ENCODE measurements at regions not wholly inside any gene's neighbourhood (a gene's known extent, or its start where the extent isn't known, plus 50 kb on each side); places are given as distances from the start of the nearest gene placed in this dataset.

DNA sequence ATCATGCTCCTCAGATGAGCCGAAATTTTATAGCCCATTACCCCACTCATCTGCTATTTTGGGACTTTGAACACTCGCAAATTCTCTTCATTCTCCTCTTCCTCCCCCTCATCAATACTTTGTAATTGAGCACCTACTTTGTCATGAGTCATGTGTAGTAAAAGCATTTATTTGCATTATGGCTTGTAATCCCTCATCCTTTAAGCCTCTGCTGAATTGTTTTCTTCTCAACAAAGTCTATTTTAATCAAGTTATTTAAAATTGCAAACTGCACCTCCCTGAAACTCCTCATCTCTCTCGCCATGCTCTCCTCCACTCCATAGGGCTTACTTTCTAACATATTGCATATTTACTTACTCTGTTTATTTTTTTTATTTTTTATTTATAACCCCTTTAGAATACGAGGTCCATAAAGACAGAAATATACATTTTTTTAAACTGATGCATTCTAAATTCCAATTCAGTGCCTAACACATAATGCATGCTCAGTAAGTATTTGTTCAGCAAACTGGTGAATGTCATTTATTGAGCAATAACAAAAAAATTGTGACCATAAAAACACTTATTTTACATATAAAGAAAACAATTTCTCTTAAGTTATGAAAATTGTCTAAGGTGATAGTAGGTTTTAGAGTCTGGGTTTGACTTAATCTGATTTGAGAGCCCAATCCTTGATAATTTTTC is 161.7 kb downstream of the FASLG start:
- intact Hi-C loops (cut with DNase I) = no loop called here
- ATAC-seq (ENCODE audit: low FRiP score) = no peak
- H3K36me3 ChIP-seq (ENCODE audit: control insufficient read depth in 1 of 2, insufficient read depth in 2 of 2, low read length in 1 of 2) = no peaks in the 10 kb centered on the region
- H3K4me3 ChIP-seq (ENCODE audit: low read length in 2 of 2) = no peak overlapping the region
- peaks cover 0 to 2% of the 10 kb centered on the region in 2 donors for H3K4me1 ChIP-seq (ENCODE audit: control insufficient read depth in 1 of 2, insufficient read depth in 2 of 2, low read length in 2 of 2)
- no peaks in the 10 kb centered on the region for H3K27me3 ChIP-seq (ENCODE audit: control insufficient read depth in 1 of 2, insufficient read depth in 2 of 2, low read length in 1 of 2)
- 85 to 89% methylated on average over 4 of the region's 4 CpGs for WGBS, 2 donors
- DNase-seq = no peak
- no peak overlapping the region for H3K27ac ChIP-seq (ENCODE audit: low read depth in 1 of 2, low read length in 2 of 2)
- H3K9me3 ChIP-seq (ENCODE audit: control insufficient read depth, low read length) = no peaks in the 10 kb centered on the region

DNA sequence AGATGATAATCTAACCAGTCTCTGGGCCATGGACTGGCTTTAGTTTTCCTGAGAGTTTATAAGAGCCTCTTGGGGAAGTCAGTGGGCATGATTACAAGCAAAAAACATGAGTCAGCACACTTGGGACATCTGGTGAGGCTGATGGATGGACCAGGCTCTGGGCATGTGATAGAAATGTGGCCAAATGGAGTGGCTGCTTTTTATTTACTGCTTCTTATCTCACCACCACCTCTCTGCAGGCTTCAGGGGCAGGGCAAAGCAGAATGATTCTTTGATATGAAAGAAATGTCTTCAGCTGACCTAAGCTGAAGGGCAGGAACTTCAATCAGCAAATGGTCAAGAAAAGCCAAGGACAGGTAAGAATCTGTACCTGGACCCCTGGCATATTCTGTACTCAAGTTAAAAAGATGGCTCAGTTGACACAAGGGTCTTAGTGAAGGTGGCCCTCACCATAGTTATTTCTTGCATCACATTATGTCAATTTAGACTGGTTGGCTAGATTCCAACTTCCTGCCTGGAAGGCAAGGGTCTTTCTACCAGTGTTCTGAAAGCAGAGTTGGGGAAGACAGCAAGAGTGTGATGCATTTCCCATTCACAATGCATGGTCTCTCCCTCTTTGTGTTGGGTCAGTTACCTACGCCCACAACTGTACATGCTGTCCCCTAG is 162.8 kb downstream of the FASLG start:
- peaks cover 2% of the 10 kb centered on the region in 2 donors for H3K4me1 ChIP-seq (ENCODE audit: control insufficient read depth in 1 of 2, insufficient read depth in 2 of 2, low read length in 2 of 2)
- H3K9me3 ChIP-seq (ENCODE audit: control insufficient read depth, low read length) = no peaks in the 10 kb centered on the region
- intact Hi-C loops (cut with DNase I) = no loop called here
- H3K4me3 ChIP-seq (ENCODE audit: low read length in 2 of 2) = no peak overlapping the region
- no peak for DNase-seq
- H3K27me3 ChIP-seq (ENCODE audit: control insufficient read depth in 1 of 2, insufficient read depth in 2 of 2, low read length in 1 of 2) = no peaks in the 10 kb centered on the region
- H3K36me3 ChIP-seq (ENCODE audit: control insufficient read depth in 1 of 2, insufficient read depth in 2 of 2, low read length in 1 of 2) = no peaks in the 10 kb centered on the region
- no peak for ATAC-seq (ENCODE audit: low FRiP score)
- no peak overlapping the region for H3K27ac ChIP-seq (ENCODE audit: low read depth in 1 of 2, low read length in 2 of 2)
- WGBS, 2 donors = 94 to 95% methylated on average over 1 of the region's 1 CpG

DNA sequence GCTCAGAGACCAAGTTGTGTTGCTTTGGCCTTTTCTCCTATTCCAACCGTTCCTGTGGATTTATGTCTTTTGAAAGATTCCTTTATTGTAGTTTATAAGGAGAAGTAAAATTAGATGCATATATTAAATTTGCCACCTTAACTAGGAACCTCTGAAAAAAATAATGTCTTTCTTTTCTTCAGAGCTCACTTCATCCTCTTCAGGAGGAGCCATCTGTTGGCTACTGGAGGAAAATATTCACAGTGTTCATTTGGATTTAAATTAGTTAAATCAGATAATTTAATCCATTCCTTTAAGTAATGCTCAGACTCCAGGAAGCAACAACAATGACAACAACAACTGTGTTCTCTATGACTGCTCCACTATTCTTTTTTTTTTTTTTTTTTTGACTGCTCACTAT is 164.0 kb downstream of the FASLG start:
- intact Hi-C loops (cut with DNase I) = no loop called here
- WGBS, 2 donors = 68 to 79% methylated on average over 1 of the region's 1 CpG
- peaks cover 2% of the 10 kb centered on the region in 2 donors for H3K4me1 ChIP-seq (ENCODE audit: control insufficient read depth in 1 of 2, insufficient read depth in 2 of 2, low read length in 2 of 2)

DNA sequence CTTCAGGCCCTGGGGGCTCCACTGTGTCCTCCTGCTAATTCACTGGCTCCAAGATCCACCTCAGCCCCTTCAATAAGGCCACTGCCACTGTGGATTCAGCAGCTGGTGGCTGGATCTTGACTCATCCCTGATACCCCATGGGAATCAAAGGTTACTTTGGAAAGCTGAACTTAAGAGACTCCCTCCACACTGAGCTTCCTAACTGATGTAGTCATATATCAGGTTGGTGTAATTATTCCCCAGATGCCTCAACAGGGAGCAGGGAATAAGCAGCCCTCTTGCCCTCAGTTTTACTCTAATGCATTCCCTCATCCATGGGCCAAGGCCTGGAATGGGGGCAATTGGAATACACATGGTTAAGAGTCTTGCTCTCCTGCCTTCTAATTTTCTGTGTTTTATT is 164.6 kb downstream of the FASLG start:
- Histone ChIP-seq H3K4me3 (ENCODE audit: low read length in 2 of 2) (no peak overlapping the region), H3K27ac (ENCODE audit: low read depth in 1 of 2, low read length in 2 of 2) (no peak overlapping the region), H3K4me1 (ENCODE audit: control insufficient read depth in 1 of 2, insufficient read depth in 2 of 2, low read length in 2 of 2) (peaks cover 0 to 2% of the 10 kb centered on the region in 2 donors), H3K9me3 (ENCODE audit: control insufficient read depth, low read length) (no peaks in the 10 kb centered on the region), H3K27me3 (ENCODE audit: control insufficient read depth in 1 of 2, insufficient read depth in 2 of 2, low read length in 1 of 2) (no peaks in the 10 kb centered on the region), H3K36me3 (ENCODE audit: control insufficient read depth in 1 of 2, insufficient read depth in 2 of 2, low read length in 1 of 2) (no peaks in the 10 kb centered on the region)
- intact Hi-C loops (cut with DNase I) = no loop called here
- ATAC-seq (ENCODE audit: low FRiP score) (no peak), DNase-seq (no peak)

More for the DNA sequence above, 164.0 kb downstream of the FASLG start:
- Histone ChIP-seq H3K27ac (ENCODE audit: low read depth in 1 of 2, low read length in 2 of 2) (no peak overlapping the region), H3K9me3 (ENCODE audit: control insufficient read depth, low read length) (no peaks in the 10 kb centered on the region), H3K27me3 (ENCODE audit: control insufficient read depth in 1 of 2, insufficient read depth in 2 of 2, low read length in 1 of 2) (no peaks in the 10 kb centered on the region), H3K4me3 (ENCODE audit: low read length in 2 of 2) (no peak overlapping the region), H3K36me3 (ENCODE audit: control insufficient read depth in 1 of 2, insufficient read depth in 2 of 2, low read length in 1 of 2) (no peaks in the 10 kb centered on the region)
- no peak for ATAC-seq (ENCODE audit: low FRiP score)
- DNase-seq = no peak

DNA sequence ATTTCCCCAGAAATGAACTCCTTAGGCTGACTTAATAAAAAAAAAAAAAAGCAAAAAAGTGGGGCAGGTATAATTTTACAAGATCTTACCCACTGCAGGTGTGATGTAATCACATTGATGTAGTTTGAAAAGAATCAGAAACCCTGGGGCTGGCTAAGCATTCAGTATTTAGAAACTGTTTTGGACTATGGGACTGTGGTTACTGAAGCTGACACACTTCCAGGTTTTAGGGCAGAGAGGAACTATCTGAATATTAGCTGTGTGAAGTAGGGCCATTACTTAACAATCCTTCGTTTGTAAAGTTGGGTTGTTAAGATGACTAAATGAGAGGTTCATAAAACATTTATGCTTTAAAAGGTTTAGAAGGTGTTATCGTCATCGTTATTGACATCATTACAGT is 165.3 kb downstream of the FASLG start:
- Histone ChIP-seq H3K9me3 (ENCODE audit: control insufficient read depth, low read length) (no peaks in the 10 kb centered on the region), H3K4me3 (ENCODE audit: low read length in 2 of 2) (no peak overlapping the region), H3K4me1 (ENCODE audit: control insufficient read depth in 1 of 2, insufficient read depth in 2 of 2, low read length in 2 of 2) (peaks cover 0 to 2% of the 10 kb centered on the region in 2 donors), H3K27me3 (ENCODE audit: control insufficient read depth in 1 of 2, insufficient read depth in 2 of 2, low read length in 1 of 2) (no peaks in the 10 kb centered on the region), H3K36me3 (ENCODE audit: control insufficient read depth in 1 of 2, insufficient read depth in 2 of 2, low read length in 1 of 2) (no peaks in the 10 kb centered on the region), H3K27ac (ENCODE audit: low read depth in 1 of 2, low read length in 2 of 2) (no peak overlapping the region)
- 72 to 73% methylated on average over 3 of the region's 3 CpGs for WGBS, 2 donors
- DNase-seq (no peak), ATAC-seq (ENCODE audit: low FRiP score) (no peak)
- intact Hi-C loops (cut with DNase I) = no loop called here

DNA sequence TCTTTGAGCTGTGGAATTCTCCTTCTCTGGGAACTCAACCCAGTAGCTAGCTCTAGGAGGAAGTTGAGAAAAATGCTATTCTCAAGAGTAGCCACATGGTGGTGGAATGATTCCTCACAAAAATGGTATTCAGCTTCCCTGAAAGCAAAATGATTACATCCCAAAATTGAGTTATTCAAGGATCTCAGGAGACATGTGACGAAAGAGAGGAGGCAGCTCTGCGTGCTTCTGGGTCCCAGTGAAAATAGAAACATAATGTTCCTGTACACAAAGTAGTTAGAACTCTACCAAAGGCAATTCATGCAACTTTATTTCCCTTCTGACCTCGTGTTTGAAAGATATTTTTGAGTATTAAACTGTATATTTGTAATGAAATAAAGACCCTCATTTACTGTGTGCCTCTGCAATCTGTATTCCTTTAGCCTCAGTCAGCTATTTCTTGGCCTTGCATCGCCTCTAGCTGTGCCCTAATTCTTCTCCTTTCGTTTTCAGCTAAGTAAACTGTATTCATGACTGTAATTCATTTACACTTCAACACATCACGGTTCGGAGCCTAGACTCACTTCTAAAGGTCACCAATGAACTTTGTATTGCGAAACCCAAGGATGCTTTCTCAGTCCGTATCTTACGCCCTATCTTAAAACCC is 167.3 kb downstream of the FASLG start:
- intact Hi-C loops (cut with DNase I) = loop anchor here (2.0 kb wide), 1 partner anchor 377 kb away; no protein-coding TSS in a partner anchor
- no peaks in the 10 kb centered on the region for H3K27me3 ChIP-seq (ENCODE audit: control insufficient read depth in 1 of 2, insufficient read depth in 2 of 2, low read length in 1 of 2)
- no peaks in the 10 kb centered on the region for H3K9me3 ChIP-seq (ENCODE audit: control insufficient read depth, low read length)
- DNase-seq (no peak), ATAC-seq (ENCODE audit: low FRiP score) (peak; percentile 92)
- peaks cover 0 to 2% of the 10 kb centered on the region in 2 donors for H3K4me1 ChIP-seq (ENCODE audit: control insufficient read depth in 1 of 2, insufficient read depth in 2 of 2, low read length in 2 of 2)
- H3K4me3 ChIP-seq (ENCODE audit: low read length in 2 of 2) = peak overlapping the region in 1 of 2 donors; percentile 3
- WGBS, 2 donors = 37 to 39% methylated on average over 10 of the region's 10 CpGs
- no peak overlapping the region for H3K27ac ChIP-seq (ENCODE audit: low read depth in 1 of 2, low read length in 2 of 2)
- H3K36me3 ChIP-seq (ENCODE audit: control insufficient read depth in 1 of 2, insufficient read depth in 2 of 2, low read length in 1 of 2) = no peaks in the 10 kb centered on the region

DNA sequence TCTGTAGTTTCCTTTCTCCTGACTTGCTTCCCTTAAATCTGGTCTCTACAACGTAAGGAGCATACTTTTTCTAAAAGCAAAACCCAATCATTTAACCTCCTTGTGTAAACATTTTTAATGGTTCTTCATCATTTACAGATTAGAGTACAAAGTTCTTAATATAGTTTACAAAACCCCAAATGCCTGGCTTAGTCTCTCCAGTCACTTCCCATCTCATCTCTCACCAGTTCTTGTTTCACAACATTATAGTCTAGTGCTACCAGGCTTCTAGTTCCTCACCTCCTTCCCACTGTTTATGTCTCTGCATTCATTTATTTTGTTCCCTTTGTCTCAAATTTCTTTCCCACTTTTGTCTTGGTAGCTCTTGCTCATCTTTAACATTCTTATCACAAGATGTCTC is 168.4 kb downstream of the FASLG start:
- no peaks in the 10 kb centered on the region for H3K27me3 ChIP-seq (ENCODE audit: control insufficient read depth in 1 of 2, insufficient read depth in 2 of 2, low read length in 1 of 2)
- no peaks in the 10 kb centered on the region for H3K9me3 ChIP-seq (ENCODE audit: control insufficient read depth, low read length)
- no peak overlapping the region for H3K4me3 ChIP-seq (ENCODE audit: low read length in 2 of 2)
- no peak overlapping the region for H3K27ac ChIP-seq (ENCODE audit: low read depth in 1 of 2, low read length in 2 of 2)
- ATAC-seq (ENCODE audit: low FRiP score) (no peak), DNase-seq (no peak)
- H3K36me3 ChIP-seq (ENCODE audit: control insufficient read depth in 1 of 2, insufficient read depth in 2 of 2, low read length in 1 of 2) = no peaks in the 10 kb centered on the region
- intact Hi-C loops (cut with DNase I) = loop anchor here (2.0 kb wide), 1 partner anchor 376 kb away; no protein-coding TSS in a partner anchor
- 90 to 94% methylated on average over 1 of the region's 1 CpG for WGBS, 2 donors
- peaks cover 0 to 2% of the 10 kb centered on the region in 2 donors for H3K4me1 ChIP-seq (ENCODE audit: control insufficient read depth in 1 of 2, insufficient read depth in 2 of 2, low read length in 2 of 2)

DNA sequence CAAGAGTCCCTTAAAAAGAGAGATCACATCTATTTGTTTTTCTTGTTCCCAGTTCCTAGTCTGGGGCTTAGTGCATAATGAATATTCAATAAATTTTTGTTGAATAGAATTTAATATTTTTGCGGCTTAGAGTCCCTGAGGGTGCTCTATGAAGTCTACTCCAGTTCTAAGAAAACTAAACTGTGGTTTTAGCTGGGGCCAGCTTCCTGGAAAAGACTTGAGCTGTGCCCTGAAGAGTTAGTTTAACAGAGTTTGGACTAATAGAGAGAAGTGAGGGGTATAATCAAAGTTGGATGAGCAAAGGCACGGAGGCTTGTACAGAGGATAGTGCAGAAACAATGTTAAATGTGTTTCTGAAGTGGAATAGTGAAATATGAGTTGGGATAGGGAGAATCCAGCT is 168.9 kb downstream of the FASLG start:
- intact Hi-C loops (cut with DNase I) = loop anchor here (2.0 kb wide), 1 partner anchor 375 kb away; no protein-coding TSS in a partner anchor
- 95 to 96% methylated on average over 2 of the region's 2 CpGs for WGBS, 2 donors
- DNase-seq = no peak
- Histone ChIP-seq H3K4me1 (ENCODE audit: control insufficient read depth in 1 of 2, insufficient read depth in 2 of 2, low read length in 2 of 2) (peaks cover 0 to 2% of the 10 kb centered on the region in 2 donors), H3K36me3 (ENCODE audit: control insufficient read depth in 1 of 2, insufficient read depth in 2 of 2, low read length in 1 of 2) (no peaks in the 10 kb centered on the region), H3K27me3 (ENCODE audit: control insufficient read depth in 1 of 2, insufficient read depth in 2 of 2, low read length in 1 of 2) (no peaks in the 10 kb centered on the region), H3K27ac (ENCODE audit: low read depth in 1 of 2, low read length in 2 of 2) (no peak overlapping the region), H3K4me3 (ENCODE audit: low read length in 2 of 2) (no peak overlapping the region), H3K9me3 (ENCODE audit: control insufficient read depth, low read length) (no peaks in the 10 kb centered on the region)
- ATAC-seq (ENCODE audit: low FRiP score) = no peak
